Posterior vena cava (tissue), 2 donors: ENCODE measurements at regions not wholly inside any gene's neighbourhood (a gene's known extent, or its start where the extent isn't known, plus 50 kb on each side); places are given as distances from the start of the nearest gene placed in this dataset.
"Not testable (repeated sequence)": the region's sequence is repeated elsewhere in the genome, so short reads cannot be mapped to it uniquely, and the experiment has no call there.

ENCODE experiments used
- DNase-seq: peaks from one replicate; pipeline ENCODE4 v3.0.0-alpha.2; 2020; ENCODE audit warnings: low spot score
- intact Hi-C, 2 donors: fragments of 100-400 bp; cut with DNase I; formaldehyde crosslinking; loops; one replicate each; pipeline versions ENCODE4 v1.14.1 to v1.14.2; 2022 to 2023
- donor health status: DM: yes; HTN: yes; CAD: no.
- donor health status: DM: yes; HTN: yes; CAD: no.

- intact Hi-C loops = no loop called here
Measured at GRCh38 chr7:33773053-33773452, 132.3 kb upstream of the BMPER start.

GRCh38 chr7:33774762-33775523 is 130.4 kb upstream of the BMPER start:
- no peak for DNase-seq
- intact Hi-C loops = no loop called here

More at GRCh38 chr7:33773053-33773452, 132.3 kb upstream of the BMPER start:
- no peak for DNase-seq

- intact Hi-C loops = no loop called here
Measured at GRCh38 chr7:33775790-33776189, 129.5 kb upstream of the BMPER start.

GRCh38 chr7:33776788-33777187 is 128.6 kb upstream of the BMPER start:
- intact Hi-C loops = no loop called here
- no peak for DNase-seq

More at GRCh38 chr7:33775790-33776189, 129.5 kb upstream of the BMPER start:
- DNase-seq = no peak

GRCh38 chr7:33778195-33778594 is 127.1 kb upstream of the BMPER start:
- intact Hi-C loops = no loop called here
- DNase-seq = no peak

- intact Hi-C loops = no loop called here
Measured at GRCh38 chr7:33779216-33779615, 126.1 kb upstream of the BMPER start.

GRCh38 chr7:33781167-33781566 is 124.2 kb upstream of the BMPER start:
- no peak for DNase-seq
- intact Hi-C loops = no loop called here

More at GRCh38 chr7:33779216-33779615, 126.1 kb upstream of the BMPER start:
- DNase-seq = no peak

GRCh38 chr7:33781796-33782195 is 123.5 kb upstream of the BMPER start:
- intact Hi-C loops = no loop called here
- DNase-seq = no peak

GRCh38 chr7:33784000-33784399 is 121.3 kb upstream of the BMPER start:
- intact Hi-C loops = no loop called here

GRCh38 chr7:33788531-33788930 is 116.8 kb upstream of the BMPER start:
- intact Hi-C loops = no loop called here
- no peak for DNase-seq

More at GRCh38 chr7:33784000-33784399, 121.3 kb upstream of the BMPER start:
- no peak for DNase-seq

GRCh38 chr7:33789871-33790630 is 115.3 kb upstream of the BMPER start:
- intact Hi-C loops = no loop called here
- no peak for DNase-seq

- no peak for DNase-seq
- intact Hi-C loops = no loop called here
Measured at GRCh38 chr7:33790746-33791145, 114.6 kb upstream of the BMPER start.

- DNase-seq = no peak
- intact Hi-C loops = no loop called here
Measured at GRCh38 chr7:33792041-33792440, 113.3 kb upstream of the BMPER start.

GRCh38 chr7:33792547-33793105 is 112.7 kb upstream of the BMPER start:
- intact Hi-C loops = loop anchor here in 1 of 2 donors (1.0 kb wide), 1 partner anchor 39 kb away; no protein-coding TSS in a partner anchor
- DNase-seq = no peak

- DNase-seq = no peak
- intact Hi-C loops = loop anchor here in 1 of 2 donors (1.0 kb wide), 1 partner anchor 40 kb away; no protein-coding TSS in a partner anchor
Measured at GRCh38 chr7:33793616-33794015, 111.7 kb upstream of the BMPER start.

GRCh38 chr7:33794419-33794818 is 110.9 kb upstream of the BMPER start:
- intact Hi-C loops = no loop called here

GRCh38 chr7:33794959-33795358 is 110.4 kb upstream of the BMPER start:
- intact Hi-C loops = no loop called here
- no peak for DNase-seq

More at GRCh38 chr7:33794419-33794818, 110.9 kb upstream of the BMPER start:
- no peak for DNase-seq

GRCh38 chr7:33796538-33796937 is 108.8 kb upstream of the BMPER start:
- intact Hi-C loops = no loop called here
- no peak for DNase-seq

- DNase-seq, intact Hi-C loops: not testable (repeated sequence)
Measured at GRCh38 chr7:33797512-33797911, 107.8 kb upstream of the BMPER start.

- intact Hi-C loops = no loop called here
- no peak for DNase-seq
Measured at GRCh38 chr7:33798686-33799325, 106.5 kb upstream of the BMPER start.
